GM23338 (cell line): ENCODE measurements at regions not wholly inside any gene's neighbourhood (a gene's known extent, or its start where the extent isn't known, plus 50 kb on each side); places are given as distances from the start of the nearest gene placed in this dataset.

Experiments used
- ATAC-seq: fragments of 200-7000 bp; cut with Tn5 transposase; 3 replicates; pipeline ENCODE4 v1.9.1; 2020
- DNase-seq: peaks from one replicate; pipeline ENCODE4 v3.0.0-alpha.2; 2015; ENCODE audit warnings: low spot score
- H2AFZ ChIP-seq: fragments of 200-600 bp; sonication (generic); 2 replicates; pipeline ENCODE4 v1.8.0; 2016; ENCODE audit warnings: antibody characterized with exemption, mild to moderate bottlenecking, moderate library complexity
- H3F3A ChIP-seq: fragments of 200-600 bp; sonication (generic); replicated peaks from 2 replicates; pipeline ENCODE4 v1.8.0; 2017; ENCODE audit warnings: antibody characterized with exemption, mixed run types, low read depth
- H3K27ac ChIP-seq: fragments of 200-600 bp; sonication (generic); 2 replicates; pipeline ENCODE4 v1.6.1; 2016; ENCODE audit warnings: low read depth
- H3K27me3 ChIP-seq: fragments of 200-600 bp; sonication (generic); 2 replicates; pipeline ENCODE4 v1.8.0; 2016; ENCODE audit warnings: mild to moderate bottlenecking, mixed run types, moderate library complexity; ENCODE audit not compliant: insufficient read depth
- H3K36me3 ChIP-seq: fragments of 200-600 bp; sonication (generic); 2 replicates; pipeline ENCODE4 v1.8.0; 2016; ENCODE audit warnings: mild to moderate bottlenecking; ENCODE audit not compliant: insufficient read depth
- H3K4me1 ChIP-seq: fragments of 200-600 bp; sonication (generic); 2 replicates; pipeline ENCODE4 v1.8.0; 2016; ENCODE audit warnings: mild to moderate bottlenecking, moderate library complexity; ENCODE audit not compliant: insufficient read depth
- H3K4me2 ChIP-seq: fragments of 200-600 bp; sonication (generic); 2 replicates; pipeline ENCODE4 v1.7.1; 2017; ENCODE audit warnings: mixed run types
- H3K4me3 ChIP-seq: fragments of 200-600 bp; sonication (generic); 2 replicates; pipeline ENCODE4 v1.6.1; 2016; ENCODE audit warnings: mixed run types
- H3K79me2 ChIP-seq: fragments of 200-600 bp; sonication (generic); replicated peaks from 2 replicates; pipeline ENCODE4 v1.8.0; 2017; ENCODE audit warnings: mild to moderate bottlenecking; ENCODE audit not compliant: insufficient read depth
- H3K9me2 ChIP-seq: fragments of 200-600 bp; sonication (generic); 2 replicates; pipeline ENCODE4 v1.8.0; 2017; ENCODE audit not compliant: insufficient read depth
- H4K20me1 ChIP-seq: fragments of 200-600 bp; sonication (generic); replicated peaks from 2 replicates; pipeline ENCODE4 v1.8.0; 2017; ENCODE audit warnings: mild to moderate bottlenecking; ENCODE audit not compliant: insufficient read depth
- H3K27ac Mint-ChIP-seq: 2 replicates; pipeline ENCODE4 v1.8.0; 2020; ENCODE audit warnings: inconsistent platforms, mild to moderate bottlenecking, moderate library complexity, mixed read lengths
- H3K27me3 Mint-ChIP-seq: 3 replicates; pipeline ENCODE4 v1.8.0; 2022; ENCODE audit warnings: low read depth, mild to moderate bottlenecking, moderate library complexity, mixed read lengths, inconsistent platforms; ENCODE audit not compliant: insufficient read depth, poor library complexity
- H3K36me3 Mint-ChIP-seq: 3 replicates; pipeline ENCODE4 v1.8.0; 2021; ENCODE audit warnings: low read depth, mild to moderate bottlenecking, inconsistent platforms, moderate library complexity, mixed read lengths
- H3K4me1 Mint-ChIP-seq: 3 replicates; pipeline ENCODE4 v1.8.0; 2020; ENCODE audit warnings: mild to moderate bottlenecking, inconsistent platforms, mixed read lengths
- H3K4me3 Mint-ChIP-seq: 3 replicates; pipeline ENCODE4 v1.8.0; 2021; ENCODE audit warnings: moderate library complexity, mild to moderate bottlenecking, inconsistent platforms, mixed read lengths
- H3K9me3 Mint-ChIP-seq: 3 replicates; pipeline ENCODE4 v1.8.0; 2020; ENCODE audit warnings: moderate library complexity, mild to moderate bottlenecking, inconsistent platforms, mixed read lengths
- CREB1 ChIP-seq: fragments of 250-450 bp; sonication (Bioruptor Pico); IDR thresholded peaks from 2 replicates; pipeline ENCODE4 v1.5.0; 2020; ENCODE audit warnings: low read depth, mild to moderate bottlenecking, moderate library complexity
- CTCF ChIP-seq, 2 experiments: fragments of 200-600 bp in 1 of 2; sonication (generic) in 1 of 2; conservative IDR thresholded peaks; 2 replicates each; pipeline versions ENCODE4 v1.5.1 to v1.6.1; 2016 to 2017; ENCODE audit warnings: antibody characterized with exemption in 2 of 2, low read depth in 2 of 2, mild to moderate bottlenecking in 2 of 2, moderate library complexity in 1 of 2
- EZH2 ChIP-seq: fragments of 200-600 bp; sonication (generic); IDR thresholded peaks from one replicate; pipeline ENCODE4 v1.8.0; 2017; ENCODE audit warnings: antibody characterized with exemption, mild to moderate bottlenecking, low read depth; ENCODE audit not compliant: unreplicated experiment
- EZH2phosphoT487 ChIP-seq: fragments of 200-600 bp; sonication (generic); IDR thresholded peaks from one replicate; pipeline ENCODE4 v1.8.1; 2018; ENCODE audit warnings: antibody characterized with exemption; ENCODE audit not compliant: unreplicated experiment
- JUNB ChIP-seq: IDR thresholded peaks from one replicate; pipeline ENCODE4 v1.6.1; 2016; ENCODE audit warnings: antibody characterized with exemption; ENCODE audit not compliant: unreplicated experiment
- NANOG ChIP-seq: IDR thresholded peaks from 2 replicates; pipeline ENCODE4 v1.6.1; 2016; ENCODE audit warnings: antibody characterized with exemption, borderline replicate concordance
- POLR2AphosphoS5 ChIP-seq: IDR thresholded peaks from 2 replicates; pipeline ENCODE4 v1.6.1; 2016; ENCODE audit warnings: antibody characterized with exemption, low read depth
- REST ChIP-seq: IDR thresholded peaks from one replicate; pipeline ENCODE4 v1.6.1; 2018; ENCODE audit warnings: antibody characterized with exemption; ENCODE audit not compliant: unreplicated experiment
- STAT1 ChIP-seq: IDR thresholded peaks from one replicate; pipeline ENCODE4 v1.6.1; 2016; ENCODE audit warnings: antibody characterized with exemption; ENCODE audit not compliant: unreplicated experiment
- ZNF114 ChIP-seq: fragments of 250-450 bp; sonication (Bioruptor Pico); IDR thresholded peaks from 2 replicates; pipeline ENCODE4 v1.5.0; 2020; ENCODE audit warnings: mild to moderate bottlenecking, moderate library complexity
- ZNF331 ChIP-seq: fragments of 250-450 bp; sonication (Bioruptor Pico); IDR thresholded peaks from 2 replicates; pipeline ENCODE4 v1.5.0; 2020; ENCODE audit warnings: low read depth, mild to moderate bottlenecking, moderate library complexity

DNA sequence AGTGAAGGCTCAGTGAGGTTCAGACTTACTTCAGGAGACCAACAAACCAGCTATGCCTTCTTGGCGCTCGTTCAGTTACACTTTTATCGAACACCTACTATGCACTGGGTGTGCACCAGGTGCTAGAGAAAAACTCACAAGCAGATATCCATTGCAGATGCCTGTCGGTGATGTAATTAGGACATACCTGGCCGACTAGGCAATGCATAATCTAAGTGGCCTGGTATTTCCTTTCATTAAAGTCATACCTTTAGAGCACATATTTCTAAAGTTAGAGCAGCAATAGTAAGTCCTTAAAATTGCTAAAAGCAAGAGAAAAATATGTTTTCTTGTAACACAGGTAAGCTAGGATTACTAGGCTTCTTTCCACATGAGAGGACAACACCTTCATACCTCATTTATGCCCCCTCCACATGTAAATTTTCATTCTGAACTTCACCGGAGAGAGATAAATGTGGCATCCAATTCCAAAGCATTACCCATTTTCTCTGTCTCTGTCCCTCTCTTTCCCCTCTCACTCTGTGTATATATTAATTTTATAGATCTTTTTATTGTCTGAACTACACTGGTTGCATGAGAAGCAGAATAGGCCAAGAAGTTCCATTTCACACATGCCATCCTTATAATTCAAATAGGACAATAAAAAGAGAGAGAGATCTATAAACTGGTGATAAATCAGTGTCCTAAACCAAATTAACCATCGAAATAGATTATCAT lies 242.2 kb downstream of the SPTSSA start (continued):
- TF ChIP-seq CTCF (conservative IDR thresholded peaks at IDR 0.05; ENCODE audit: low read depth in 2 of 2) (no peak), EZH2phosphoT487 (no peak), ZNF114 (no peak), REST (no peak), NANOG (no peak), EZH2 (no peak), JUNB (no peak), CREB1 (CRISPR knock-in tag) (no peak)

DNA sequence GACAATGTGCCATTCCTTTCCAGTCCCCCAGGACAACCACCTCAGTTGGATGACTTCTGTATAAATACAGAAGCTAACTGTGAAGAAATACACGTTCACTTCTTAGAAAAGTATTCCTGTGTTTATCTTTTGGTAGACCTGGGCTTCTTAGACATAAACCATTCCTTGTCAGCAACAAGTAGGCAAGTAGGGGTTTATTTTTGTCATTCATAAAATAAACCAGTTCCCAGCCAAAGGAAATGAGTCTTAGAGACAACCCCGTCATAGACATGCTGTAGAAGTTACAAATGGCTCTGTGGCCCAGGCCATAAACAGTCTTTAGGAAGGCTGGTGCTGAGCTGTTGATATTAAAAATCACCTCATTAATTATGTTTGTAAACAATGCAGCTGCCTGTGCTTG lies 243.2 kb downstream of the SPTSSA start:
- DNase-seq = no peak
- no peaks in the 10 kb centered on the region for H3K9me3 Mint-ChIP-seq
- no peak overlapping the region for H3K27ac ChIP-seq
- peaks cover 18% of the 10 kb centered on the region; the same call in 1 of the 2 replicates for H3K4me1 ChIP-seq
- no peaks in the 10 kb centered on the region for H3F3A ChIP-seq
- H3K4me2 ChIP-seq = no peak overlapping the region
- no peak overlapping the region for H3K27ac Mint-ChIP-seq
- H3K36me3 Mint-ChIP-seq = no peaks in the 10 kb centered on the region
- no peaks in the 10 kb centered on the region for H3K79me2 ChIP-seq
- H2AFZ ChIP-seq = no peak overlapping the region
- no peaks in the 10 kb centered on the region for H3K36me3 ChIP-seq
- H3K27me3 Mint-ChIP-seq = no peaks in the 10 kb centered on the region
- no peak for ATAC-seq
- no peaks in the 10 kb centered on the region for H3K9me2 ChIP-seq
- no peak overlapping the region for H3K4me3 ChIP-seq
- H3K27me3 ChIP-seq = no peaks in the 10 kb centered on the region
- H3K4me1 Mint-ChIP-seq = peaks cover 14% of the 10 kb centered on the region
- no peaks in the 10 kb centered on the region for H4K20me1 ChIP-seq
- H3K4me3 Mint-ChIP-seq = no peak overlapping the region
- TF ChIP-seq REST = no peak
- no peak for TF ChIP-seq ZNF331 (CRISPR knock-in tag)
- no peak for TF ChIP-seq EZH2phosphoT487
- no peak for TF ChIP-seq EZH2
- TF ChIP-seq CREB1 (CRISPR knock-in tag) = no peak
- TF ChIP-seq POLR2AphosphoS5 = no peak
- TF ChIP-seq NANOG = no peak
- no peak for TF ChIP-seq ZNF114
- TF ChIP-seq JUNB = no peak
- no peak for TF ChIP-seq CTCF (conservative IDR thresholded peaks at IDR 0.05; ENCODE audit: low read depth in 2 of 2)
- TF ChIP-seq STAT1 = no peak
